Cerebellar nuclear complex (tissue), 1 donor: ENCODE measurements at regions not wholly inside any gene's neighbourhood (a gene's known extent, or its start where the extent isn't known, plus 50 kb on each side); places are given as distances from the start of the nearest gene placed in this dataset.

Experiments
- DNase-seq, 2 experiments: peaks; one replicate each; lab custom pipeline; 2025; lab: John Stamatoyannopoulos, UW

- DNase-seq, result no peak
Observed at GRCh38 chr21:26224366-26224765, 53.8 kb upstream of the APP start.
